HL-60 (cell line): ENCODE measurements at regions not wholly inside any gene's neighbourhood (a gene's known extent, or its start where the extent isn't known, plus 50 kb on each side); places are given as distances from the start of the nearest gene placed in this dataset.

Source experiments
- GABPA ChIP-seq: IDR thresholded peaks from 2 replicates; pipeline ENCODE4 v1.6.1; 2012; ENCODE audit warnings: low read depth
- REST ChIP-seq: IDR thresholded peaks from 2 replicates; pipeline ENCODE4 v1.6.1; 2012; ENCODE audit warnings: low read depth; ENCODE audit not compliant: insufficient replicate concordance
- TF ChIP-seq, protein P1 (sequence below): IDR thresholded peaks from one replicate; pipeline ENCODE4 v1.5.1; 2011; ENCODE audit warnings: low read length, control low read depth, inconsistent platforms; ENCODE audit not compliant: insufficient read depth

GRCh38 chr5:32981061-32981460 is 269.9 kb downstream of the NPR3 start:
- TF ChIP-seq, protein P1, sequence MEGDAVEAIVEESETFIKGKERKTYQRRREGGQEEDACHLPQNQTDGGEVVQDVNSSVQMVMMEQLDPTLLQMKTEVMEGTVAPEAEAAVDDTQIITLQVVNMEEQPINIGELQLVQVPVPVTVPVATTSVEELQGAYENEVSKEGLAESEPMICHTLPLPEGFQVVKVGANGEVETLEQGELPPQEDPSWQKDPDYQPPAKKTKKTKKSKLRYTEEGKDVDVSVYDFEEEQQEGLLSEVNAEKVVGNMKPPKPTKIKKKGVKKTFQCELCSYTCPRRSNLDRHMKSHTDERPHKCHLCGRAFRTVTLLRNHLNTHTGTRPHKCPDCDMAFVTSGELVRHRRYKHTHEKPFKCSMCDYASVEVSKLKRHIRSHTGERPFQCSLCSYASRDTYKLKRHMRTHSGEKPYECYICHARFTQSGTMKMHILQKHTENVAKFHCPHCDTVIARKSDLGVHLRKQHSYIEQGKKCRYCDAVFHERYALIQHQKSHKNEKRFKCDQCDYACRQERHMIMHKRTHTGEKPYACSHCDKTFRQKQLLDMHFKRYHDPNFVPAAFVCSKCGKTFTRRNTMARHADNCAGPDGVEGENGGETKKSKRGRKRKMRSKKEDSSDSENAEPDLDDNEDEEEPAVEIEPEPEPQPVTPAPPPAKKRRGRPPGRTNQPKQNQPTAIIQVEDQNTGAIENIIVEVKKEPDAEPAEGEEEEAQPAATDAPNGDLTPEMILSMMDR: no peak
- TF ChIP-seq REST: no peak
- no peak for TF ChIP-seq GABPA
